Glutamatergic neuron (in vitro differentiated cells): ENCODE measurements at regions not wholly inside any gene's neighbourhood (a gene's known extent, or its start where the extent isn't known, plus 50 kb on each side); places are given as distances from the start of the nearest gene placed in this dataset.

Experiments used
- DNase-seq: peaks from one replicate; pipeline ENCODE4 v3.0.0; 2022
- H3K27ac Mint-ChIP-seq: one replicate; pipeline ENCODE4 v1.8.0; 2020; ENCODE audit warnings: mild to moderate bottlenecking, mixed read lengths, inconsistent platforms; ENCODE audit not compliant: unreplicated experiment
- H3K27me3 Mint-ChIP-seq: one replicate; pipeline ENCODE4 v1.8.0; 2020; ENCODE audit warnings: mild to moderate bottlenecking, moderate library complexity, mixed read lengths, inconsistent platforms; ENCODE audit not compliant: unreplicated experiment
- H3K36me3 Mint-ChIP-seq: one replicate; pipeline ENCODE4 v1.8.0; 2020; ENCODE audit warnings: mild to moderate bottlenecking, mixed read lengths, inconsistent platforms; ENCODE audit not compliant: unreplicated experiment
- H3K4me1 Mint-ChIP-seq: one replicate; pipeline ENCODE4 v1.8.0; 2020; ENCODE audit warnings: mild to moderate bottlenecking, low read depth, mixed read lengths, inconsistent platforms; ENCODE audit not compliant: unreplicated experiment
- H3K4me3 Mint-ChIP-seq: one replicate; pipeline ENCODE4 v1.8.0; 2020; ENCODE audit warnings: mild to moderate bottlenecking, mixed read lengths, inconsistent platforms; ENCODE audit not compliant: unreplicated experiment
- H3K9me3 Mint-ChIP-seq: one replicate; pipeline ENCODE4 v1.8.0; 2020; ENCODE audit warnings: mild to moderate bottlenecking, moderate library complexity, mixed read lengths, inconsistent platforms; ENCODE audit not compliant: unreplicated experiment
- CTCF ChIP-seq: fragments of 200-600 bp; sonication (generic); IDR thresholded peaks from one replicate; pipeline ENCODE4 v1.5.0; 2021; ENCODE audit not compliant: partially characterized antibody, unreplicated experiment

GRCh38 chr5:39560726-39561125 is 135.9 kb upstream of the DAB2 start:
- H3K4me3 Mint-ChIP-seq = no peak overlapping the region
- no peaks in the 10 kb centered on the region for H3K9me3 Mint-ChIP-seq
- no peaks in the 10 kb centered on the region for H3K36me3 Mint-ChIP-seq
- no peaks in the 10 kb centered on the region for H3K4me1 Mint-ChIP-seq
- no peak for DNase-seq
- TF ChIP-seq CTCF = no peak
- no peak overlapping the region for H3K27ac Mint-ChIP-seq
- H3K27me3 Mint-ChIP-seq = no peaks in the 10 kb centered on the region

- Mint-ChIP-seq H3K36me3 (no peaks in the 10 kb centered on the region), H3K27ac (no peak overlapping the region), H3K9me3 (peaks cover 2% of the 10 kb centered on the region), H3K4me3 (no peak overlapping the region), H3K27me3 (no peaks in the 10 kb centered on the region), H3K4me1 (no peaks in the 10 kb centered on the region)
- no peak for TF ChIP-seq CTCF
- DNase-seq = no peak
Measured at GRCh38 chr5:39559923-39560322, 135.1 kb upstream of the DAB2 start.

GRCh38 chr5:39558541-39558940 is 133.8 kb upstream of the DAB2 start:
- Mint-ChIP-seq H3K9me3 (peaks cover 2% of the 10 kb centered on the region), H3K36me3 (no peaks in the 10 kb centered on the region), H3K4me1 (no peaks in the 10 kb centered on the region), H3K27me3 (no peaks in the 10 kb centered on the region), H3K4me3 (no peak overlapping the region), H3K27ac (no peak overlapping the region)
- no peak for DNase-seq
- no peak for TF ChIP-seq CTCF

GRCh38 chr5:39555788-39556187 is 131.0 kb upstream of the DAB2 start:
- Mint-ChIP-seq H3K36me3 (no peaks in the 10 kb centered on the region), H3K4me3 (no peak overlapping the region), H3K9me3 (peaks cover 2% of the 10 kb centered on the region), H3K27me3 (no peaks in the 10 kb centered on the region), H3K27ac (no peak overlapping the region), H3K4me1 (no peaks in the 10 kb centered on the region)
- TF ChIP-seq CTCF = no peak
- no peak for DNase-seq

- no peaks in the 10 kb centered on the region for H3K9me3 Mint-ChIP-seq
- no peak overlapping the region for H3K4me3 Mint-ChIP-seq
- H3K27ac Mint-ChIP-seq = no peak overlapping the region
- DNase-seq = no peak
- peak; percentile 61 for TF ChIP-seq CTCF
- no peaks in the 10 kb centered on the region for H3K4me1 Mint-ChIP-seq
- no peaks in the 10 kb centered on the region for H3K36me3 Mint-ChIP-seq
- H3K27me3 Mint-ChIP-seq = no peaks in the 10 kb centered on the region
Measured at GRCh38 chr5:39547553-39548154, 122.9 kb upstream of the DAB2 start.
